IMR-90 (cell line): ENCODE measurements at regions not wholly inside any gene's neighbourhood (a gene's known extent, or its start where the extent isn't known, plus 50 kb on each side); places are given as distances from the start of the nearest gene placed in this dataset.

Source experiments
- ATAC-seq: fragments of 200-7000 bp; cut with Tn5 transposase; 2 replicates; pipeline ENCODE4 v1.9.1; 2020; ENCODE audit warnings: low read depth, mild to moderate bottlenecking, moderate library complexity
- BruUV-seq: library from RNA; stranded (reverse); fragments of 400-500 nt; replicated peaks from 2 replicates; lab custom pipeline; 2021; lab: Mats Ljungman, UMichigan
- CTCF ChIA-PET: fragments of 300-600 bp; formaldehyde crosslinking; extraction: SDS; loops from one replicate; lab custom pipeline; 2021; ENCODE audit warnings: antibody characterized with exemption; lab: Yijun Ruan, JAX
- POLR2A ChIA-PET: fragments of 300-600 bp; sonication (Branson Sonifier 250); formaldehyde crosslinking; loops from one replicate; lab custom pipeline; 2022; ENCODE audit warnings: antibody characterized with exemption; ENCODE audit not compliant: unreplicated experiment; lab: Charles Lee
- DNase-seq: peaks from one replicate; pipeline ENCODE4 v3.0.0; 2013
- H2AFZ ChIP-seq: replicated peaks from 2 replicates; pipeline ENCODE3; 2013; ENCODE audit warnings: low read length, mild to moderate bottlenecking; ENCODE audit not compliant: poor library complexity
- H2AK5ac ChIP-seq: 2 replicates; pipeline ENCODE4 v1.6.1; 2013; ENCODE audit warnings: low read depth, low read length, inconsistent platforms
- H2AK9ac ChIP-seq: replicated peaks from 2 replicates; pipeline ENCODE3; 2013; ENCODE audit warnings: mild to moderate bottlenecking, low read depth, low read length, moderate library complexity; ENCODE audit not compliant: poor library complexity
- H2BK120ac ChIP-seq: 2 replicates; pipeline ENCODE4 v1.6.1; 2013; ENCODE audit warnings: low read depth, low read length, inconsistent platforms
- H2BK15ac ChIP-seq: 3 replicates; pipeline ENCODE4 v1.6.1; 2013; ENCODE audit warnings: low read depth, low read length, inconsistent platforms
- H2BK20ac ChIP-seq: 2 replicates; pipeline ENCODE4 v1.6.1; 2013; ENCODE audit warnings: low read depth, mild to moderate bottlenecking, inconsistent platforms, low read length, moderate library complexity
- H2BK5ac ChIP-seq: 2 replicates; pipeline ENCODE4 v1.6.1; 2013; ENCODE audit warnings: mild to moderate bottlenecking, low read depth, low read length, inconsistent platforms; ENCODE audit not compliant: poor library complexity, severe bottlenecking
- H3K14ac ChIP-seq: replicated peaks from 2 replicates; pipeline ENCODE4 v1.6.1; 2013; ENCODE audit warnings: low read depth, low read length, inconsistent platforms
- H3K18ac ChIP-seq: 2 replicates; pipeline ENCODE4 v1.6.1; 2013; ENCODE audit warnings: low read depth, low read length, control low read depth
- H3K23ac ChIP-seq: 2 replicates; pipeline ENCODE4 v1.6.1; 2013; ENCODE audit warnings: low read depth, low read length, inconsistent platforms
- H3K27ac ChIP-seq: 2 replicates; pipeline ENCODE4 v1.5.1; 2013; ENCODE audit warnings: mild to moderate bottlenecking, control low read depth, low read length; ENCODE audit not compliant: insufficient read depth
- H3K27me3 ChIP-seq: 2 replicates; pipeline ENCODE4 v1.6.1; 2013; ENCODE audit warnings: low read length; ENCODE audit not compliant: control insufficient read depth, insufficient read depth
- H3K36me3 ChIP-seq: 2 replicates; pipeline ENCODE4 v1.6.1; 2013; ENCODE audit warnings: low read length, mixed read lengths; ENCODE audit not compliant: control insufficient read depth, insufficient read depth
- H3K4ac ChIP-seq: 2 replicates; pipeline ENCODE4 v1.6.1; 2013; ENCODE audit warnings: low read depth, low read length, inconsistent platforms
- H3K4me1 ChIP-seq: 2 replicates; pipeline ENCODE4 v1.6.1; 2013; ENCODE audit warnings: low read length, mixed read lengths; ENCODE audit not compliant: control insufficient read depth, insufficient read depth
- H3K4me2 ChIP-seq: 2 replicates; pipeline ENCODE4 v1.6.1; 2013; ENCODE audit warnings: low read depth, mild to moderate bottlenecking, control low read depth, low read length, moderate library complexity
- H3K4me3 ChIP-seq: 2 replicates; pipeline ENCODE4 v1.5.1; 2013; ENCODE audit warnings: low read depth, mild to moderate bottlenecking, control low read depth, low read length, moderate library complexity; ENCODE audit not compliant: insufficient read depth
- H3K56ac ChIP-seq: 2 replicates; pipeline ENCODE4 v1.6.1; 2013; ENCODE audit warnings: low read length, inconsistent platforms; ENCODE audit not compliant: insufficient read depth; ENCODE audit errors: extremely low read depth
- H3K79me1 ChIP-seq, 2 experiments: 2 replicates each; pipeline ENCODE4 v1.6.1; 2013; ENCODE audit warnings: low read length in 2 of 2, inconsistent platforms in 1 of 2, low read depth in 1 of 2
- H3K9ac ChIP-seq: 2 replicates; pipeline ENCODE4 v1.6.1; 2013; ENCODE audit warnings: low read depth, low read length, control low read depth
- H3K9me1 ChIP-seq: 2 replicates; pipeline ENCODE4 v1.6.1; 2013; ENCODE audit warnings: low read length, inconsistent platforms; ENCODE audit not compliant: insufficient read depth
- H3K9me3 ChIP-seq: 2 replicates; pipeline ENCODE4 v1.6.1; 2013; ENCODE audit warnings: low read length; ENCODE audit not compliant: control insufficient read depth, insufficient read depth
- H4K20me1 ChIP-seq: 2 replicates; pipeline ENCODE4 v1.6.1; 2013; ENCODE audit warnings: low read length, inconsistent platforms; ENCODE audit not compliant: insufficient read depth
- H4K5ac ChIP-seq: 2 replicates; pipeline ENCODE4 v1.6.1; 2013; ENCODE audit warnings: mild to moderate bottlenecking, low read depth, low read length, control low read depth
- H4K8ac ChIP-seq, 2 experiments: 2 replicates each; pipeline ENCODE4 v1.6.1; 2013; ENCODE audit warnings: low read depth in 2 of 2, low read length in 2 of 2, control low read depth in 1 of 2, inconsistent platforms in 1 of 2
- H4K91ac ChIP-seq: 2 replicates; pipeline ENCODE4 v1.6.1; 2013; ENCODE audit warnings: low read depth, low read length, inconsistent platforms; ENCODE audit not compliant: insufficient read depth
- BHLHE40 ChIP-seq: fragments of 150-350 bp; IDR thresholded peaks from 2 replicates; pipeline ENCODE4 v1.6.1; 2016; ENCODE audit warnings: mild to moderate bottlenecking, low read depth, low read length
- CHD1 ChIP-seq: IDR thresholded peaks from 2 replicates; pipeline ENCODE4 v1.6.1; 2012; ENCODE audit warnings: low read depth, low read length, improper control_type of control experiment
- CTCF ChIP-seq: conservative IDR thresholded peaks from 2 replicates; pipeline ENCODE4 v1.5.1; 2012; ENCODE audit warnings: mild to moderate bottlenecking, low read depth, low read length, improper control_type of control experiment
- ELK1 ChIP-seq: fragments of 150-350 bp; IDR thresholded peaks from 2 replicates; pipeline ENCODE4 v1.6.1; 2016; ENCODE audit warnings: low read depth, mild to moderate bottlenecking, low read length, moderate library complexity, borderline replicate concordance
- FOS ChIP-seq: fragments of 150-350 bp; IDR thresholded peaks from 2 replicates; pipeline ENCODE4 v1.6.1; 2016; ENCODE audit warnings: low read depth, low read length
- POLR2A ChIP-seq: IDR thresholded peaks from 2 replicates; pipeline ENCODE4 v1.6.1; 2012; ENCODE audit warnings: mild to moderate bottlenecking, low read depth, low read length
- RAD21 ChIP-seq: IDR thresholded peaks from 2 replicates; pipeline ENCODE4 v1.6.1; 2012; ENCODE audit warnings: low read length, improper control_type of control experiment
- RCOR1 ChIP-seq: IDR thresholded peaks from 2 replicates; pipeline ENCODE4 v1.6.1; 2012; ENCODE audit warnings: mild to moderate bottlenecking, low read length, improper control_type of control experiment; ENCODE audit not compliant: insufficient replicate concordance
- WGBS, 2 experiments: methylation state at CpG; one replicate each; pipeline versions ENCODE4 v1.1.5 to v1.1.7; 2013; ENCODE audit warnings: missing lambda C conversion rate in 2 of 2; ENCODE audit not compliant: insufficient read length in 1 of 2; ENCODE audit errors: extremely low coverage in 2 of 2; 5-methylcytosine and 5-hydroxymethylcytosine counted together
- dilution Hi-C: fragments of 300-500 bp; cut with HindIII; formaldehyde crosslinking; loops from one replicate; pipeline ENCODE4 v1.14.3; 2018; ENCODE audit warnings: low sequenced_read_pairs; ENCODE audit not compliant: unreplicated experiment
- in situ Hi-C: fragments of 300-500 bp; cut with MboI; formaldehyde crosslinking; loops from 3 replicates; pipeline ENCODE4 v1.14.3; 2019; ENCODE audit warnings: low sequenced_read_pairs, inconsistent platforms, mixed read lengths
- intact Hi-C: fragments of 100-400 bp; cut with micrococcal nuclease; formaldehyde crosslinking; loops from 2 replicates; pipeline ENCODE4 v1.10.0; 2022

DNA sequence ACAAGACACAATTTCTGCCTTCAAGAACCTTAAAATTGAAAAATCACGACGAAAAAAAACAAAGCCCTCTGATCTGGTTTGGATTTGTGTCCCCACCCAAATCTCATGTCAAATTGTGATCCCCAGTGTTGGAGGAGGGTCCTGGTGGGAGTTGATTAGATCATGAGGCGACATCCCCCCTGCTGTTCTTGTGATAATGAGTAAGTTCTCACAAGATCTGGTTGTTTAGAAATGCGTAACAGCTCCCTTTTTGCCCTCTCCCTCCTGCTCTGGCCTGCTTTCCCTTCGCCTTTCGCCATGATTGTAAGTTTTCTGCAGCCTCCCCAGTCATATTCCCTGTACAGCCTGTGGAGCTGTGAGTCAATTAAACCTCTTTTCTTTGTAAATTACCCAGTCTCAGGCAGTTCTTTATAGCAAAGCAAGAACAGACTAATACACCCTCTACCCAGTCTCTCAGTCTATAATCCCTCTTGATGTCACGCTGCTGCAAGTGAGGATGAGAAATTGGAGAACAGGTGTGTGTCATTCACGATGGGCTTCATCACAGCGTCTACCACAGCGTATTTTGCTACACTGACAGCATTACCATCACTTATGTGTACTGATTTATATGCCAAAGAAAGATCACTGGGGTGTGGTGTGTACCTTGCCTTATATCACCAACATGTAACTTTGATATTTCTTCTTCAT, 330.7 kb downstream of the MTX2 start:
- no peaks in the 10 kb centered on the region for H3K4me1 ChIP-seq
- in situ Hi-C loops, result no loop called here
- no peak for ATAC-seq
- no peak overlapping the region for H2BK20ac ChIP-seq
- H3K27ac ChIP-seq, result no peak overlapping the region
- ChIA-PET CTCF (no interaction called here), POLR2A (no interaction called here)
- no peaks in the 10 kb centered on the region for H3K9me1 ChIP-seq
- no peak overlapping the region for H3K4me2 ChIP-seq
- intact Hi-C loops, result no loop called here
- no peak overlapping the region for H2BK120ac ChIP-seq
- no peak overlapping the region for H2BK15ac ChIP-seq
- no peak overlapping the region for H3K4ac ChIP-seq
- H3K4me3 ChIP-seq, result no peak overlapping the region
- no peak for DNase-seq
- H2AFZ ChIP-seq, result no peak overlapping the region
- TF ChIP-seq POLR2A (no peak), RAD21 (no peak), ELK1 (no peak), CTCF (no peak), BHLHE40 (no peak), RCOR1 (no peak), FOS (no peak), CHD1 (no peak)
- no peak overlapping the region for H4K8ac ChIP-seq
- dilution Hi-C loops, result no loop called here
- no peak overlapping the region for H3K14ac ChIP-seq
- peaks cover 5% of the 10 kb centered on the region for H3K27me3 ChIP-seq
- no peak overlapping the region for H2AK9ac ChIP-seq
- no peaks in the 10 kb centered on the region for H3K79me1 ChIP-seq
- no peak overlapping the region for H2BK5ac ChIP-seq
- no peaks in the 10 kb centered on the region for H4K20me1 ChIP-seq
- H3K9me3 ChIP-seq, result no peaks in the 10 kb centered on the region
- no peak overlapping the region for H4K91ac ChIP-seq
- H3K56ac ChIP-seq, result no peak overlapping the region
- H3K36me3 ChIP-seq, result no peaks in the 10 kb centered on the region
- no peak overlapping the region for H2AK5ac ChIP-seq
- H3K23ac ChIP-seq, result no peak overlapping the region
- no peak overlapping the region for H4K5ac ChIP-seq
- no peak overlapping the region for H3K9ac ChIP-seq
- H3K18ac ChIP-seq, result no peak overlapping the region
- BruUV-seq, result no TSS peak
- no CpG with 5 or more reads among the region's 10 CpGs for WGBS, 2 experiments
